NCI-H1105 (cell line): ENCODE measurements at regions not wholly inside any gene's neighbourhood (a gene's known extent, or its start where the extent isn't known, plus 50 kb on each side); places are given as distances from the start of the nearest gene placed in this dataset.
"Not testable (repeated sequence)": the region's sequence is repeated elsewhere in the genome, so short reads cannot be mapped to it uniquely, and the experiment has no call there.

ENCODE experiments used
- DNase-seq: peaks from one replicate; lab custom pipeline; 2025; lab: John Stamatoyannopoulos, UW

DNA sequence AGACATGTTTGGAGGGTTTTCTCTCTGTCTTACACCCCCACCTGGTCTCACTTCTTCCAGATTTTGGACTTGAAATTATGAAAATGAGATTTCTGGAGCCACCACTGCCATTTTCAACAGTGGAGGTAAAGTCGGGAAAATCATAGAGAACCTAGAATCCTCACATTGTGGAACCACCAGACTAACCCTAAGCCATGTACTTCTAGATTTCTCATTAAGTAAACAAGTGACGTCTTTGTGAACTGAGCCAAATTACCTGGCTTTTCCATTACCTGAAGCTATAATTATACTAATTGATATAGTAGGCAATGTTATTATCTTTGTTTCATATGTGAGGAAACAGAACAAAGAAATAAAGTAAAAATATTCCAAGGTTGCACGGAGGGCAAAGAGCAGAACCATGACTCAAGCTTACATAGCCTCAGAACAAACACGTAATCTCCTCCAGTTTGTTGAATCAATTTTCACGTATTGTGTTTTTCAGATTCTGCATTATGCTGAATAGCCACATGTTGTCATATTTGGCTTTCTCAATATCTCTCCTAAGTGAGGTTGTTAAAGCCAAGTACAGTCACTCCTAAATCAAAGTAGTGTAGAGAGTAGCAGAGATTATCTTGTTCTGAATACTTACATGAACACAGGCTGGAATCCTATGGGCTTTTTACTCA, 101.3 kb upstream of the CMC1 start:
- DNase-seq = no peak

DNA sequence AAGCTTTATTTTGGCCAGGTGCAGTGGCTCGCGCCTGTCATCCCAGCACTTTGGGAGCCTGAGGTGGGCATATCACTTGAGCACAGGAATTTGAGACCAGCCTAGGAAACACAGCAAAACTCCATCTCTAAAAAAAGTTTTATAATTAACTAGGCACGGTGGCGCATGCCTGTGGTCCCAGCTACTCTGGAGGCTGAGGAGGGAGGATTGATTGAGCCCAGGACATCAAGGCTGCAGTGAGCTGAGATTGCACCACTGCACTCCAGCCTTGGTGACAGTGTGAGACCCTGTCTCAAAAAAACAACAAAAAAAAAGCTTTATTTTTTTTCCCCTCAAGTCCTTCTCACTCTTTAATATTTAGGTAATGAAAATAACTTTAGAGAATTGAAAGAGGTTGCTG, 100.8 kb upstream of the CMC1 start:
- DNase-seq = no peak

DNA sequence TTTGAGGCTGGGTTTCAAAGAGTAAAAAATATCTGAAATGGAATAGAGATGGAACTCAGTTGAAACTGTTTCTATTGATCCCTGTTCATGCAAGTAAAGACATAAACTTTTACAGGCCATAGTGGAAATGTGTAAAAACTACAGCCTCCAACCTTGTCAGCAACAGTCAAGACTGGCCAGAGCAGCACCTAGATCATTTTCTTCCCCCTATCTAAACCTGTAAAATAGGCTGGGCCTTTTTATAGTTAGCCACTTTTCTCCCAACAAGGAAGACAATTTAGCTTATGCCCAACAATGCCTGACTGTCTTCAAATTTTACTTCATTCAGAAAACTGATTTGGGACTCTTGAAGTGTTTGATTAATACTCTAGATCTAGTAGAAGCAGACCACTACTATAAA, 91.5 kb upstream of the CMC1 start:
- DNase-seq = no peak

DNA sequence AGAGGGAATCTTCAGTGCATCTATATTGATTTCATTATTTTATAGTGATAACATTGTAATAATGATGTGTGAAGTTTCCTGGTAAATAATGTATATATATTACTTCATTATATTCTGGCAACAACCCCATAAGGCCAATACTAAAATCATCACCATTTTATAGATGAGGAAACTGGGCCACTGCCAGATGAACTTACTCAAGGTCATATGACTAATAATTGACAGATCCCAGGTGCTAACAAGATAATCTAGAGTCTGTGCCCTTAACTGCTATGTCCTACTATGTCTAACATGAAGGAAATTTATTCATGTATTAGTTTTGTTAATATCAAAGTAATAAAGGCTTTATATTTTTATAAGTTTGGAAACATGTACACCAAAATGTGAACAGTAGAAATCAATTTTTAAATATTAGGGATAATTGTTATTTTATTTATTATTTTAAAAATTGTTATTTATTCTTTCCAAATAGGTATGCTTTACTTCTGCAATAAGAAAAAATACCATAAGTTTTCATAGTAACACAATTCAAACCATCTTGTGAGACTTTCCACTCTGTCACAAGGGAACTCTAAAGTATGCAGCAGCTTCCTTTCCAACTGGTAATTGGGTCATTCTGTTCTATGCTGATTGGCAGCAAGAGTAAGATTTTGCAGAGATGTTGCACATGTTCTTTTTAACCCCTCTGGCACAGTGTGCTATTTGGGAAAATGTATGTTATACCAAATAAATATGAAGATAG, 90.8 kb upstream of the CMC1 start:
- no peak for DNase-seq

DNA sequence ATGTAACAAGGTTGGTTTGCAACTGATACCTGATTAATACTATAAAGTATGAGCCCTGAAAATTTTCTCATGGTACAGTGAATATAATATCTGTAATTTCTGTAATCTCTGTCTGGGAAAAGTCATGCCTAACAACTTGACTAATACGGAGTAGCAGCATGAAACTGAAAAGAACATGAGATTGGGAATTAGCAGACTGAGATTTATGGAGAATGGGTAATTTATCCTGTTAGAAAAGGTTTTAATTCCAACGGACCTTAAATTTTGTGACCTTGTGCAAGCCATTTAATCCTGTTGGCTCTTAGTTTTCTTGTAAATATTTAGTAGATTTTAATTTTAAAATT, 90.2 kb upstream of the CMC1 start:
- no peak for DNase-seq

DNA sequence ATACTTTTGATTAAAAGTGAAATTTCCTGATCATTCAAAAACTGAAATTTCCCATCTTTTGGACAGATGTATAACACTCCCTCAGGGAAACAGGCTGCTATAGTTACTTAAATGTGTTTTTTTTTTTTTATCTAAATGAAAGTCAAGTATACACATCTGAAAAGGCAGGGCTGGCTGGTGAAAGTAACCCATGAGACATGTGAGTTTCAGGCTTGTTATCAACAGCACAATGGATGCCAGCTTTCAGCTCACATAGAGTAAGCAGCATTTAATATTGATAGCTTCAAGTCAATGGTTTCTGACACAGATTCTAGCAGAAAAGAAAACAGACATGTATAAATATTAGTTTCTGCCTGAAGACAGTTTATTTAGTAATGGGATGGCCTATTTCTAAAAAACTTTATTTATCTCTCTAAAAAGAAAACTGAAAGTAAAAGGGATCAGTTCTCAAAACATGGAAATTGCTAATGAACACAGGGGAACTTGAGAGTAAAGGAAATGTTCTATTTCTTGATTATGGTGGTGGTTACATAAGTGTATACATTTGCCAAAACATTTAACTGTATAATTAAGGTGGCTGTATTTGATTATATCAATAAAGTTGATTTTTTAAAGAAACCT, 89.7 kb upstream of the CMC1 start:
- DNase-seq = no peak

DNA sequence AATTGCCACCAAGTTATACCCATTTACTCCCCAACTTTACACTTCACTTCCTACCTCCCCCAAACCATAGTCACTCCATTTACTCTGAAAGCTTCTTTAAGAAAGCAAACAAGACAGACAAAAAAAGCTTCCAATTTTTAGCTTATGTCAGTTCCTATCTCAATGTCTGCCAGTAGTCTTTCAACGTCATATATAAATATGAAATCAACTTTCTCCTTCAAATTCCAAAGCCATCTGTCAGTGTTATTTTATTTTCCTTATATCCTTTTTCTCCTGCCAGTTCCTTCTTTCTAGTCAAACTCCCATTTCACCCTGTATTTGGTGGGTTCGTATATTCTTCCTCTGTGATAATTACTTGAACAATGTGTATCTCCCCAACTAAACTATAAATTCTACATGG, 85.8 kb upstream of the CMC1 start:
- no peak for DNase-seq

DNA sequence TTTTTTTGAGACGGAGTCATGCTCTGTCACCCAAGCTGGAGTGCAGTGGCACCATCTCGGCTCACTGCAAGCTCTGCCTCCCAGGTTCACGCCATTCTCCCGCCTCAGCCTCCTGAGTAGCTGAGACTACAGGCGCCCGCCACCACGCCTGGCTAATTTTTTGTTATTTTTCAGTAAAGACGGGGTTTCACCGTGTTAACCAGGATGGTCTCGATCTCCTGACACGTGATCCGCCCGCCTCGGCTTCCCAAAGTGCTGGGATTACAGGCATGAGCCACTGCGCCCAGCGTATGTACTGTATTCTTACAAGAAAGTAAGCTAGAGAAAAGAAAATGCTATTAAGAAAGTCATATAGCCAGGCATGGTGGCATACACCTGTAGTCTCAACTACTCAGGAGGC, 84.8 kb upstream of the CMC1 start:
- not testable (repeated sequence) for DNase-seq

DNA sequence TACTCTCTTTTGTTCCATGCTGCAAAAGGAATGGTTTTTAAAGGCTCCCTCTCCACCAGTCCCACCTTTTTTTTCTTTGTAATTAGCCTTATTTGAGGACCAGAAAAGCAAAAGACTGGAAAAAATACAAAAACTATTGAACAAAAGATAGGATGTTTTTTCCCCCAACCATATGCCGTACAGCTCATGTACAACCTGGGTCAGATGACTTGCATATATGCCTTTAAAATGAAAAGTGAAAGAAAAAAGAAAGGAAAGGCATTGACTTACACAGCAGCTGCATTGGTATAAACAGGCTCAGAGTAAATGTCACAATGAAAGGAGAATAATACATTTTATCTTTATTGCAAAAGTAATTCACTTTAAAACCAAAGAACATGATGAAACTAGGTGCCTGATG, 69.5 kb upstream of the CMC1 start:
- no peak for DNase-seq

DNA sequence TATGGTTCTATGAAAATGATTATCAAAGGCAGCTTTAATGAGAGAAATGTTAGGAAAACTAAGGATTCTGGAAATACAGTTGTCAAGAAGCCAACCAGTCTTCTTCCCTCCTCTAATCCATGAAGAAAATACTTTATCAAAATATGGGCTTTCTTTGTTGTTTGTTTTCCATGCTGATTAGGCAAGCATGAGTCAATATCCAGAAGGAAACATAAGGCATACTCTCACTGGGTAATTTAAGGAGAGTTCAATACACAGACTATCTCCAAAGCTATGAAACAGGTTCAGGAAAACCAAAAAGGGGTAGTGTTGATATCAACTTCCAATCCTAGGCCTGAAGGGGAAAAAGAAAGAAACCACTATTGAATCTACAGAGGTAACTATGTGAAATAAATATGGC, 68.7 kb upstream of the CMC1 start:
- no peak for DNase-seq

DNA sequence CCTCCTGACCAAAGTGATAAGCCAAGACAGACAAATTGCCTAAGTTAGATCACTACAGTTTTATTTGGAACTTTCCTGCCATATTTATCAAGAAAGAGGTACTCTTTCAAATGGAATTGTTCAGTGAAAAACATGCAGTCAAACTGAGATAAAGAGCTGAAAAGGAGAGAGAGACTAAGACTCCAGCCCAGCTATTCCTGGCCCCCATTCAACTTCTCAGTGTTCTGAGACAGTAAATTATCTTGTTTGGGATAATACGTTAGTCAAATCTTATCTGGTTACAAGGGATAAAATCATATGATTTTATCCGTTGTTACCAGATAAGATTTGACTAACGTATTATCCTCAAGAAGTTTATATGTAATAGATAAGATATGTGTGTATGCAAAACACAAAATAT, 67.6 kb upstream of the CMC1 start:
- no peak for DNase-seq

DNA sequence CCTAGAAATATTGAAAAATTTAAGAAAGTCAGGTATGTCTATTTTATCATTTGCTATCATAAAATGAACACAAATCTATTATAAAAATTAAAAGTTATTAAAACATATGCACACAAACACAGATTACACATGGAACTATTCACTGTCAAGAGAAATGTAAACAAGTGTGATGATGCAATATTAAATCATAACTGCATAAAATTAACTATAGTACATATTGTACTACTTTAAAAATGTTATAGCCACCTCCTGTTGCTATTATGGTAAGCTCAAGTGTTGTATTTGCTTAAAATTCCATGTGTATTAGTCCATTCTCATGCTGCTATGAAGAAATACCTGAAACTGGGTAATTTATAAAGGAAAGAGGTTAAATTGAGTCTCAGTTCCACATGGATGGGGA, 54.7 kb upstream of the CMC1 start:
- no peak for DNase-seq

DNA sequence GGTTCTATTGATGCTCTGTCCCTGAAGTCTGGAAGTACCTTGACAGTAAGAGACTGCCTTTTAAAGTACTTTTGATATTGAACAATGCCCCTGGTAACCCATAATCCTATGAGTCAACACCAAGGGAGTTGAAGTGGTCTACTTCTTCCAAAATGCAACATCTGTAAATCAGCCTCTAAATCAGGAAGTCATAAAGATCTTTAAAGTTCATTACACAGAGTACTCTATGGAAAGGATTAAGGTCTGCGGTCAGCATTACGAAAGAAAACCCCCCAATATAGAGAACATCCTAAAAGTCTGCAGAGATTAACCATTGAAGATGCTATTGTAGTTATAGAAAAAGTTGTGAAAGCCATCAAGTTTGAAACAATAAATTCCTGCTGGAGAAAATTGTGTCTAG, 52.7 kb upstream of the CMC1 start:
- DNase-seq = no peak

DNA sequence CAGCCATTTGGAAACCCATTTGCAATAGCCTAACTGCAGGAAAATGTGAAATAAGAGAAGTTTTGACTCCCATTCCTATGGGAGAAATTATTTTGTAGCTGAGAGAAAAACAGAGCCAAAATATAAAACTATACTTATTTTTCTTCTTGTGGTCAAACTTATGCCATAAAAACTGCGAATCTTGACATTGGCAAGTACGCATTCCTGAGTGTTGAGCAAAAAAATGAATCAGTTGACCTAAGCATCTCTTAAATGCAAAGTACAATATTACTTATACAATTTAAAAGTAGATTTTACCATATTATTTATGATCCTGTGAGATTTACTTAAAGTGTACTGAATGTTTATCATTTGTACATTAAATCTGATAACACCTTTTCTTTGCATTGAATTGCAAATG, 50.1 kb upstream of the CMC1 start:
- no peak for DNase-seq
